ENCODE measurements at regions not wholly inside any gene's neighbourhood (a gene's known extent, or its start where the extent isn't known, plus 50 kb on each side); places are given as distances from the start of the nearest gene placed in this dataset.

GRCh38 chr1:232538224-232538942 lies 91.5 kb downstream of the SIPA1L2 start:
- Histone ChIP-seq H3K4me1 (peaks cover 10 to 29% (median 19%) of the 10 kb centered on the region in 4 donors), H3K27me3 (no peaks in the 10 kb centered on the region), H3K36me3 (no peaks in the 10 kb centered on the region), H3K27ac (replicated peaks in 1 of 4) (no peak overlapping the region), H3K4me3 (no peak overlapping the region), H3K9me3 (no peaks in the 10 kb centered on the region)
- WGBS, result 80% methylated on average over 3 of the region's 3 CpGs
- intact Hi-C loops (cut with DNase I), result no loop called here
- no peak for DNase-seq (ENCODE audit: extremely low spot score)
- TF ChIP-seq CTCF (IDR thresholded peaks at IDR 0.05) (no peak), POLR2AphosphoS5 (IDR thresholded peaks at IDR 0.05) (no peak), EP300 (IDR thresholded peaks at IDR 0.05) (no peak), POLR2A (IDR thresholded peaks at IDR 0.05; ENCODE audit: low read depth) (no peak)

- intact Hi-C loops (cut with DNase I), result no loop called here
- no peak for DNase-seq (ENCODE audit: extremely low spot score)
- Histone ChIP-seq H3K27me3 (no peaks in the 10 kb centered on the region), H3K4me1 (peaks cover 13 to 29% (median 18%) of the 10 kb centered on the region in 4 donors), H3K27ac (replicated peaks in 1 of 4) (no peak overlapping the region), H3K36me3 (no peaks in the 10 kb centered on the region), H3K9me3 (no peaks in the 10 kb centered on the region), H3K4me3 (no peak overlapping the region)
- WGBS, result 76% methylated on average over 10 of the region's 10 CpGs
- TF ChIP-seq POLR2AphosphoS5 (IDR thresholded peaks at IDR 0.05), result no peak
- TF ChIP-seq POLR2A (IDR thresholded peaks at IDR 0.05; ENCODE audit: low read depth), result no peak
- no peak for TF ChIP-seq CTCF (IDR thresholded peaks at IDR 0.05)
- TF ChIP-seq EP300 (IDR thresholded peaks at IDR 0.05), result no peak
These were observed 95.1 kb downstream of the SIPA1L2 start for GRCh38 chr1:232534552-232535517.

- Histone ChIP-seq H3K27ac (replicated peaks in 1 of 4) (no peak overlapping the region), H3K4me1 (peaks cover 14 to 22% (median 18%) of the 10 kb centered on the region in 4 donors), H3K4me3 (no peak overlapping the region), H3K9me3 (no peaks in the 10 kb centered on the region), H3K36me3 (no peaks in the 10 kb centered on the region), H3K27me3 (no peaks in the 10 kb centered on the region)
- no peak for TF ChIP-seq CTCF (IDR thresholded peaks at IDR 0.05)
- TF ChIP-seq POLR2A (IDR thresholded peaks at IDR 0.05; ENCODE audit: low read depth), result no peak
- no peak for TF ChIP-seq POLR2AphosphoS5 (IDR thresholded peaks at IDR 0.05)
- TF ChIP-seq EP300 (IDR thresholded peaks at IDR 0.05), result no peak
- intact Hi-C loops (cut with DNase I), result no loop called here
- 100% methylated on average over 1 of the region's 1 CpG for WGBS
- no peak for DNase-seq (ENCODE audit: extremely low spot score)
These were observed 96.6 kb downstream of the SIPA1L2 start for GRCh38 chr1:232533328-232533727.

GRCh38 chr1:232532901-232533300 lies 97.0 kb downstream of the SIPA1L2 start:
- no peaks in the 10 kb centered on the region for H3K36me3 ChIP-seq
- H3K4me3 ChIP-seq, result no peak overlapping the region
- TF ChIP-seq CTCF (IDR thresholded peaks at IDR 0.05), result no peak
- TF ChIP-seq POLR2A (IDR thresholded peaks at IDR 0.05; ENCODE audit: low read depth), result no peak
- no peak for TF ChIP-seq EP300 (IDR thresholded peaks at IDR 0.05)
- TF ChIP-seq POLR2AphosphoS5 (IDR thresholded peaks at IDR 0.05), result no peak
- H3K4me1 ChIP-seq, result peaks cover 15 to 17% (median 16%) of the 10 kb centered on the region in 4 donors
- intact Hi-C loops (cut with DNase I), result no loop called here
- WGBS, result 81% methylated on average over 2 of the region's 2 CpGs
- no peaks in the 10 kb centered on the region for H3K27me3 ChIP-seq
- H3K9me3 ChIP-seq, result no peaks in the 10 kb centered on the region
- no peak overlapping the region for H3K27ac ChIP-seq (replicated peaks in 1 of 4)
- DNase-seq (ENCODE audit: extremely low spot score), result no peak

Measured in esophagus muscularis mucosa (tissue), 4 donors.